MM.1S (cell line): ENCODE measurements at regions not wholly inside any gene's neighbourhood (a gene's known extent, or its start where the extent isn't known, plus 50 kb on each side); places are given as distances from the start of the nearest gene placed in this dataset.

Experiments used
- CTCF ChIP-seq: fragments of 300-600 bp; sonication (generic); IDR thresholded peaks from 2 replicates; pipeline ENCODE4 v1.5.1; 2016; ENCODE audit warnings: antibody characterized with exemption, low read length, mixed read lengths
- EZH2phosphoT487 ChIP-seq: fragments of 300-600 bp; sonication (generic); IDR thresholded peaks from 2 replicates; pipeline ENCODE4 v1.6.1; 2018; ENCODE audit warnings: antibody characterized with exemption, low read length

GRCh38 chr20:57938158-57939108 is 228.6 kb upstream of the PMEPA1 start:
- TF ChIP-seq CTCF, result no peak
- no peak for TF ChIP-seq EZH2phosphoT487
